ENCODE measurements at regions not wholly inside any gene's neighbourhood (a gene's known extent, or its start where the extent isn't known, plus 50 kb on each side); places are given as distances from the start of the nearest gene placed in this dataset.

GRCh38 chr6:1230689-1231605 is 81.0 kb upstream of the FOXQ1 start:
- BruUV-seq (replicated peaks) = no TSS peak
- Histone ChIP-seq H3K36me3 (ENCODE audit: control insufficient read depth in 1 of 2, insufficient read depth in 2 of 2, low read length in 2 of 2) (no peaks in the 10 kb centered on the region), H3K79me2 (ENCODE audit: insufficient read depth, low read length) (no peaks in the 10 kb centered on the region), H4K20me1 (ENCODE audit: insufficient read depth) (no peaks in the 10 kb centered on the region), H3K9me3 (ENCODE audit: control insufficient read depth in 1 of 2, insufficient read depth in 1 of 2, low read depth in 1 of 2, low read length in 2 of 2) (no peaks in the 10 kb centered on the region), H2AFZ (ENCODE audit: low read depth, low read length, poor library complexity, severe bottlenecking) (no peak overlapping the region), H3K4me1 (ENCODE audit: control insufficient read depth in 1 of 2, insufficient read depth in 2 of 2, low read length in 2 of 2) (no peaks in the 10 kb centered on the region), H3K27me3 (ENCODE audit: insufficient read depth, low read length) (peaks cover 19% of the 10 kb centered on the region; the same call in 1 of the 2 replicates), H3K4me2 (ENCODE audit: low read length) (no peak overlapping the region), H3K9me2 (ENCODE audit: insufficient read depth) (no peaks in the 10 kb centered on the region), H3K27ac (ENCODE audit: low read depth, low read length) (no peak overlapping the region), H3K4me3 (replicated peaks in 1 of 2; ENCODE audit: low read depth in 1 of 2, low read length in 2 of 2) (no peak overlapping the region), H3K9ac (ENCODE audit: low read length) (no peak overlapping the region)
- TF ChIP-seq SIN3A (IDR thresholded peaks at IDR 0.05; ENCODE audit: low read depth) (no peak), ZBTB33 (IDR thresholded peaks at IDR 0.05; ENCODE audit: extremely low read depth, insufficient replicate concordance, low read length) (no peak), REST (IDR thresholded peaks at IDR 0.05; ENCODE audit: low read depth) (no peak), TCF7L2 (IDR thresholded peaks at IDR 0.05; ENCODE audit: borderline replicate concordance, extremely low read depth, insufficient read depth, insufficient read length) (no peak), ELF1 (IDR thresholded peaks at IDR 0.05; ENCODE audit: borderline replicate concordance, low read depth) (no peak), YY1 (IDR thresholded peaks at IDR 0.05; ENCODE audit: extremely low read depth, insufficient replicate concordance, low read depth, low read length) (no peak), EZH2phosphoT487 (IDR thresholded peaks at IDR 0.05; ENCODE audit: borderline replicate concordance) (no peak), JUND (IDR thresholded peaks at IDR 0.05) (no peak), ATF3 (IDR thresholded peaks at IDR 0.05) (no peak), FOSL1 (IDR thresholded peaks at IDR 0.05; ENCODE audit: low read depth) (no peak), CBX3 (IDR thresholded peaks at IDR 0.05; ENCODE audit: low read depth) (no peak), POLR2A (IDR thresholded peaks at IDR 0.05; ENCODE audit: borderline replicate concordance, extremely low read depth, insufficient read depth, insufficient read length) (no peak), MAX (IDR thresholded peaks at IDR 0.05) (no peak), CEBPB (IDR thresholded peaks at IDR 0.05; ENCODE audit: low read depth) (no peak), POLR2AphosphoS5 (IDR thresholded peaks at IDR 0.05; ENCODE audit: low read depth, low read length) (no peak), EGR1 (IDR thresholded peaks at IDR 0.05; ENCODE audit: low read depth) (no peak), SRF (IDR thresholded peaks at IDR 0.05; ENCODE audit: low read depth) (no peak), SP1 (IDR thresholded peaks at IDR 0.05; ENCODE audit: low read depth) (no peak)
- ATAC-seq = no peak
- CTCF ChIA-PET = no interaction called here
- no peak for DNase-seq (ENCODE audit: low read depth, low spot score)
- intact Hi-C loops (cut with micrococcal nuclease) = no loop called here
- POLR2A ChIA-PET = no interaction called here
- RAD21 ChIA-PET (ENCODE audit: low non-redundant PET in 1 of 2, low total read pairs in 2 of 2, uncharacterized antibody in 2 of 2, unreplicated experiment in 2 of 2) = no interaction called here
